H7 (cell line): ENCODE measurements at regions not wholly inside any gene's neighbourhood (a gene's known extent, or its start where the extent isn't known, plus 50 kb on each side); places are given as distances from the start of the nearest gene placed in this dataset.
A peak's percentile ranks its signal among the peaks of the same experiment; 100 is the strongest.

Experiments
- DNase-seq: peaks from one replicate; pipeline ENCODE4 v3.0.0; 2012
- H3K27me3 ChIP-seq: 2 replicates; pipeline ENCODE4 v1.6.0; 2011; ENCODE audit warnings: mild to moderate bottlenecking, low read length; ENCODE audit not compliant: control insufficient read depth, insufficient read depth
- H3K36me3 ChIP-seq: replicated peaks from 2 replicates; pipeline ENCODE4 v1.5.1; 2011; ENCODE audit warnings: low read length; ENCODE audit not compliant: control insufficient read depth, insufficient read depth
- H3K4me3 ChIP-seq: 2 replicates; pipeline ENCODE4 v1.5.1; 2011; ENCODE audit warnings: low read depth, mild to moderate bottlenecking, control low read depth, low read length, moderate library complexity; ENCODE audit not compliant: insufficient read depth

DNA sequence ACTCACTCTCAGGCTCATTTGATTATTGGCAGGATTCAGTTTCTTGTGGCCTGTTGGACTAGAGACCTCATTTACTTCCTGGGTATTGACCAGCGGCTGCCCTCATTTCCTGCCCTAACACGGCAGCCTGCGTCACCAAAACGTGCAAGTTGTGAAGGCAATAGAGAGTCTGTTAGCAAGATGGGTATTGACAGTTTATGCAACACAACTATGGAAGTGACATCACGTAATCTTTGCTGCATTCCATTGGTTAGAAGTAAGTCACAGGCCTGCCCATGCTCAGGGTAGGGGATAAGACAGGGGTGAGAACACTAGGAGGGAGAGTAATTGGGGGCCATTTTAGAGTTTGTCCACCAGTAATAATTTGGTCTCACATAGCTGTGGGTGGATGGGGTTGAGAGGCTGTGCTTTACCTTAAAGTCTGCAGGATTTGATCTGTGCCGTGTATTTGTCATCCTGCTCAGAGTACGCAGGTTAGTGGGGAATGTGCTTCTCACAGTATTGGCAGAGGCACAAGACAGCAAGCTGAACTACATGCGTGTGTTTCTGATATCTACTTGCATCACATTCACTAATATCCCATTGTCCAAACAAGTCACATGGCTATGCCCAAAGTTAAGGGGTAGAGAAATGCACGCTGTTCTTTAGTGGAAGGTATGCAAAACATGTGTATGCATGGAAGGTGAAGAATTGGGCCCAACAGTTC lies 83.3 kb downstream of the EDEM1 start:
- Histone ChIP-seq H3K4me3 (no peak overlapping the region), H3K36me3 (no peaks in the 10 kb centered on the region), H3K27me3 (no peaks in the 10 kb centered on the region)
- no peak for DNase-seq

DNA sequence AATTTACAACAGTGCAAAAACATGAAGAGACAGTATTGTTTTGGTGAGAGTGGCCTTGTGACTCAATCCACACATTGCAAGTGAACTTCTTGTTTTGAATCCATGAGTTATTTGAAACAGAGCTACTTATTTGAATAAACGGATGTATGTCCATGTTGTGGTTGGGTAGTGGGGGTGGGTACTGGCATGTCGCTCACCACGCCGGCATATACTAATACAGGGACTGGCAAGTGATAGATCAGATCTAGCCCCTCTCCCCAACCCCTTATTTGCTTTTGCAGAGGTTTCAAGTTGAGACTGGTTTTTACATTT lies 83.8 kb downstream of the EDEM1 start:
- no peaks in the 10 kb centered on the region for H3K27me3 ChIP-seq
- H3K4me3 ChIP-seq: no peak overlapping the region
- no peak for DNase-seq
- no peaks in the 10 kb centered on the region for H3K36me3 ChIP-seq

DNA sequence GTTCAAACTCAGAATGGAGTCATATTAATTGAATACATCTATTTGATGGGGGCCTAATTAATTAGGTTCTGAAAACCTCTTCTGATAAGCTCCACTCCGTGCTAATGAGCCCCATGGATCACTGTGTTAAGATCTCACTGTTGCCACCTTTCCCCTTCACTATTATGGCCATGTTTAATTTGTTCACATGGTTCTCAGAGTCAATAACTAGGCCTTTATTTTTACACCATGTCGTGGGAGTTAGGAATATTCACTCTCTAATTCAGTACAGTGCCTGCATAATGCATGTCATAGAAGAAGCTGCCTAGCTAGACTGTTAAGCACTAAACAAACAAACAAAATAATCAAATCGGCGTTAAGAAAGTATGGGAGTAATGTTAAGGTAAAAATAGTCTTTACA lies 84.9 kb downstream of the EDEM1 start:
- DNase-seq: no peak
- no peak overlapping the region for H3K4me3 ChIP-seq
- H3K36me3 ChIP-seq: no peaks in the 10 kb centered on the region
- no peaks in the 10 kb centered on the region for H3K27me3 ChIP-seq

DNA sequence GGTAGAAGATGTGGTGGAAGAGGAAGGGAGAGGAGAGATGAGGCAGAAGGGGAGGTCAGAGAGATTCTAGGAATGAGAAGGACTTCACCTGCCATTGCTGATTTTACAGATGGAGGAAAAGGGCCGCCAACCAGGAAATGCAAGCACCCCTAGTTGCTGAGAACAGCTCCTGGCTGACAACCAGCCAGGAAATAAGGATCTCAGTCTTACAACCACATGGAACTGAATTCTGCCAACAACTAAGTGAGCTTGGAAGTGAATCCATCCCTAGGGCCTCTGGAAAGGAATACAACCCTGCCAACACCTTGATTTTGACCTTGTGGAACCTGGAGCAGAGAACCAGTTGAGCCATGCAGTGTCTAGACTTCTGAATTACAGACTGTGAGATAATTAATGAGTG lies 86.6 kb downstream of the EDEM1 start:
- H3K36me3 ChIP-seq: no peaks in the 10 kb centered on the region
- H3K27me3 ChIP-seq: no peaks in the 10 kb centered on the region
- no peak overlapping the region for H3K4me3 ChIP-seq
- no peak for DNase-seq

DNA sequence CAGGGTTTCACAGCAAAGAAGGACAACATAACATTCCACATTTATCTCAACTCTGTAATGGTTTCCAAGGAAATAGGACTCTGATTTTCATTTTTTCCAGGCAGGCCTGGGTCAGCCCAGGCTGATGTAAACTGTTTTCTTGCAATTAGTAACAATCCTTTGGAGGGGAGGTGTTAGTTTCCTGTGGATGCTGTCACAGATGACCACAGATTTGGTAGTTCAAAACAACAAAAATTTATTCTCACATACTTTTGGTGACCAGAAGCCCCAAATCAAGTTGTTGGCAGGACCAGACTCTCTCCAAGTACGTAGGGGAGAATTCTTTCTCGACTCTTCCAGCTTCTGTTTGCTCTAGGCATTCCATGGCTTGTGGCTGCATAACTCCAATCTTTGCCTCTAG lies 88.0 kb downstream of the EDEM1 start:
- DNase-seq: no peak

DNA sequence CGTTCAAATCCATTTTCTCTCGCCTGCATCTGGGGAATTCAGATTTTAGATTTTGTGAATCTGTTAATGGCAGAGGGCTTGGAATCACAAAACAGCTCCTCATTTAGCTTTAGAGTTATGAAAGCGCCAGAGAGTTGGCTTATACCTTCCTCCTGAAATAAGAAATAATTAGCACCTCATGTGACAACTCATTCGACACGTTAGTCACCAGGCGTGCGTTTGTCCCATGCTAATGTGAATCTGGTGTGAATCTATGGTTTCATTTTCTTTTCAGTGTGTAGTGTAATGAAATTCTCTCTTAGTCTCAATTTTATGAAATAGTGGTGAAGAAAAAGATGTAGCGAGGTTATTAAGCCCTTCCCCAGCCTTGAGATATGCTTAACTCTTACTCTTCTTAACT lies 89.4 kb downstream of the EDEM1 start:
- Histone ChIP-seq H3K36me3 (no peaks in the 10 kb centered on the region), H3K4me3 (no peak overlapping the region), H3K27me3 (no peaks in the 10 kb centered on the region)
- no peak for DNase-seq

More for the DNA sequence above, 88.0 kb downstream of the EDEM1 start:
- H3K4me3 ChIP-seq: no peak overlapping the region
- H3K36me3 ChIP-seq: no peaks in the 10 kb centered on the region
- no peaks in the 10 kb centered on the region for H3K27me3 ChIP-seq

DNA sequence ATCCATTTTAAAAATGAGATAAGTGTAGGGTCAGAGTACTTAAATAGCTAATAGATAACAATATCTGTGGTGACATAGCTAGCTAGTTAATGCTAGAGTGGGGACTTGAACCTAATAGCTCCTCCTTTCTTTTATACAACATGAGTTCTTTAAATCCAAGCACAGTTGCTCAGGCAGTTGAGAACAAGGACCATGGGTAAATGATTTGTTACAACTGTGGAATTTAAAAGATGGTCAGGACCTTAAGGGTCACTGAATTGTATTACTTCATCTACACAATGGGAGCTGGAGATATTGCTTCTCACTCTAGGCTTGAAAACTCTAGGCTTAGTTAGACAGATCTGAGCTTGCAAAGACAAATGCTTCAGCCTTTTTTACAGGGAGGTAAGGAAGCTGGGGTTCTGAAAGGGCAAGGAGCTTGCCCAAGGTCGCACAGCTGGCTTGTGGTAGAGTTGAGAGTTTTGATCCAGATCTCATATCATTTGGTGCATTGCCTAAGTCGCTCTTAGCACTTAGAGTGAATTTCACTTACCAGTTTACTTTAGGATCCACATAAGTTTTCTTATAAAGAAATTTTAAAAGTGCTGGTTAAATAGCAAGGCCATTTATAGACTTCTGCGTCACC lies 90.2 kb downstream of the EDEM1 start:
- DNase-seq: no peak
- Histone ChIP-seq H3K4me3 (no peak overlapping the region), H3K27me3 (no peaks in the 10 kb centered on the region), H3K36me3 (no peaks in the 10 kb centered on the region)

DNA sequence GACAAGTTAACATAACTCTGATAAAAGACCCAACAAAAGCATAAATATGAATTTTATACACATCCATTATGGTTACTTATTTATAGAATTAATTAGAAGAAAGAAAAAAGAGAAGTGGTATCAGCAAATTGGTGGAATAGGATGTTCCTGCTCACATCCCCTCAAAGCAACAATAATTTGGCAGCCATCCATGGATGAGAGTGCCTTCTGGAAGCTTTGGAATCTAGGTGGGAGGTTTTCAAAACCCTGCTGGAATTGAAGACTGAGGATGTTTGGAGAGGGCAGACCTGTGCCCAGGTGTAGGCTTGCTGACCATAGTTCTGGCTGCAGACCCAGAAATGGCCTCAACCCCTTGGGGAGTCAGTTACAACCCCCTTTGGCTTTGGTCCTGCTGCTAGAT lies 91.2 kb downstream of the EDEM1 start:
- DNase-seq: no peak
- no peak overlapping the region for H3K4me3 ChIP-seq
- no peaks in the 10 kb centered on the region for H3K36me3 ChIP-seq
- H3K27me3 ChIP-seq: no peaks in the 10 kb centered on the region

DNA sequence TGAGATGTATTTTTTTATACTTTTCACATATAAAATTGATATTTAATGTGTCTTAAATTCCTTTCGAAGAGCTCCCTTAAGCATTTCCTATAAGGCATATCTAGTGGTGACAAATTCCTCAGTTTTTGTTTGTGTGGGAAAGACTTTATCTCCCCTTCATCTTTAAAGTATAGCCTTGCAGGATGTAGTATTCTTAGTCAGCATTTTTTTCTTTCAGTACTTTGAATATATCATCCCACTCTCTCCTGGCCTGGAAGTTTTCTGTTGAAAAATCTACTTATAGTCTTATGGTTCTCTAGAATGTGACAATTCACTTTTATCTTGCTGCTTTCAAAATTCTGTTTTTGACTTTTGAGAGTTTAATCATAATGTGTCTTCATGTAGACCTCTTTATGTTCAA lies 95.2 kb downstream of the EDEM1 start:
- no peak overlapping the region for H3K4me3 ChIP-seq

DNA sequence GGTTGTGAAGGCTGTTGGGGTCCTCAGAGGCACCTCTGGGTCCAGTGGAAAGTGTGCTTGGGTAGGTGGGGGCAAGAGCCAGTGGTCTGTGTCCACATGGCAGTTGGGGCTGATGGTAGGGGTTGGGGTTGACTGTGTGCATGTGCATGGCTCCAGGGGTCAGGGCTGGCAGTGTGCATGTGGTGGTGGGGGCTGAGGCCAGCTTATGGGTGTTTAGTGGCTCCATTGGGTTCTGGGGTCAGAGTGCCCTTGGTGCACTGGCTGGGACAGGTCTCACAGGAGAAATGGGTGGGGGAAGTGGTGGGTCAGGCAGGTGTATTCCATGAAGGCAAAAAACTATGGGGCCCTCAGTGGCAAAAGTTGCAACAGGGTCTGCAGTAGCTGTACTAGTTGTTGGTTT lies 97.9 kb downstream of the EDEM1 start:
- Histone ChIP-seq H3K4me3 (no peak overlapping the region), H3K36me3 (no peaks in the 10 kb centered on the region), H3K27me3 (no peaks in the 10 kb centered on the region)
- DNase-seq: no peak

More for the DNA sequence above, 95.2 kb downstream of the EDEM1 start:
- H3K36me3 ChIP-seq: no peaks in the 10 kb centered on the region
- no peaks in the 10 kb centered on the region for H3K27me3 ChIP-seq
- DNase-seq: no peak

DNA sequence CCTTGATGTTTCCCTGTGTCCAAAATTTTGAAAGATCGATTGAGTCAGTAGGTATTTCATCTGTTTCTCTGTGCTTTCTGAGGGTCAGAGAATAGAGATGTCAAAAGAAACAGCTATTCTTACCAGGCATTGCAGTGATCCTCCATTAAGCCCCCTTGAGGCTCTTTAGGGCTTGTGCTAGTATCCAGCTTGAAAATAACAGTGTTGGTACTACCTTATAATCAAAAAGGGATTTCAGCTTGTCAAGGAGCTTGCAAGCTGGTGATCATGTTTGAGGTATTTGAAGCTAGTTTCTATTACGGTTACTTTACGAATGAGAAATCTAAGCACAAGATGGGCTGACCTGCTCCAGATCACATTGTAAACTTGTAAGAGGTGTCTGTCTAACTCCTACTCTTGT lies 103.4 kb downstream of the EDEM1 start:
- DNase-seq: peak; percentile 7
- Histone ChIP-seq H3K36me3 (no peaks in the 10 kb centered on the region), H3K4me3 (no peak overlapping the region), H3K27me3 (no peaks in the 10 kb centered on the region)

DNA sequence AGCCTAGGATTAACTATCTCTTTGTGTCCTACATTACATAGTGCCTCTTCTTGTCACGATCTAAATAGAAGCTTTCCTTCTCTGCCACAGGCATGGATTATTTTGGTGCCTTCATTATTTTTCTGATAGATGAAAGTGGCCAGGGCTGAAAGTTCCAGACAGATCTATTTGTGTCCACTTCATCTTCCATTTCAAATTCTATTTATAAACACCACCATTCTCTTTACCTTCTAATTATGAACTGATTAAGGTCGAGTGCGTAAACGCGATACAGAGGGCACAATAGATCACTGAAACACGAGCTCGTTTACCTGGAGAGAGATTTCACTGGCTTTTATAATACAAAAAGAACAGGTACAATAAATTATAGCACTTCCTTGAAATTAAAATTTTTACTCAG lies 105.0 kb downstream of the EDEM1 start:
- Histone ChIP-seq H3K27me3 (no peaks in the 10 kb centered on the region), H3K36me3 (no peaks in the 10 kb centered on the region), H3K4me3 (no peak overlapping the region)
- no peak for DNase-seq

DNA sequence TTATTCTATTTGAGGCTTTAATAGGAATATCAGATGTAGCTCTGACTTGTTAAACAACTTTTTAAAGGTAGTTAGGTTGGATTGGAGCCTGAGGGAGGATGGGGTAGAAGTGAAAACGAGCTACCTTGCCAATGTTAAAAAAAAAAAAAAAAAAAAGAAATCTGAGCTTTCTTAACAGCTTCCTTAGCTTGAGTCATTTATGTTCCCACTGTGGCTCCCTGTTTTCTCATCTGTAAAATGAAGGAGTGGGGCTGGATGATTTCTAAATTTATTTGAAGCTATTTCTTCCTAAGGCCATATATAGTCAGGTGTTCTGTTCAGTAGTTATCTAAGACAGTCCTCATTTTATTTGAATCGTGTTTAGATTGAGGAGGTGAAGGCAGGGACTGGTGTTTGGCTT lies 105.7 kb downstream of the EDEM1 start:
- no peaks in the 10 kb centered on the region for H3K27me3 ChIP-seq
- no peaks in the 10 kb centered on the region for H3K36me3 ChIP-seq
- H3K4me3 ChIP-seq: no peak overlapping the region
- DNase-seq: no peak

DNA sequence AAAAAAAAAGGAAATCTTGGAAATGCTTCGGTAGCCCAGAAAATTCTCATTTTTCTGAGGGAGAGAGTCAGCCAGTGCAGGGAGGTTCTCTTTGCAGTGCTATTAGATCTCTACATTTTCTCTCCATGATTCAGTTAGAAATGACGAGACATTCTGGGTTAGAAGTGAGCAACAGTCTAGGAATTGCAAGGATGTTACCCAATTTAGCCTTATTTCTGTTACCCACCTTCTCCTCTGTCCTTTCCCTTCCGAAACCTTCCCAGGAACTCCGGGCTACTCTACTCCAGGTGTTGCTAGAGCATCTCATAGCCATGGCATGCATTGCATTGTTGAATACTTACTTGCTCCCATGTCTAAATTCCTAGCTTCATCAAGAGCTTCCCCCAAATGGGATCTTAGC lies 106.8 kb downstream of the EDEM1 start:
- H3K36me3 ChIP-seq: no peaks in the 10 kb centered on the region
- H3K4me3 ChIP-seq: no peak overlapping the region
- H3K27me3 ChIP-seq: no peaks in the 10 kb centered on the region
- no peak for DNase-seq

DNA sequence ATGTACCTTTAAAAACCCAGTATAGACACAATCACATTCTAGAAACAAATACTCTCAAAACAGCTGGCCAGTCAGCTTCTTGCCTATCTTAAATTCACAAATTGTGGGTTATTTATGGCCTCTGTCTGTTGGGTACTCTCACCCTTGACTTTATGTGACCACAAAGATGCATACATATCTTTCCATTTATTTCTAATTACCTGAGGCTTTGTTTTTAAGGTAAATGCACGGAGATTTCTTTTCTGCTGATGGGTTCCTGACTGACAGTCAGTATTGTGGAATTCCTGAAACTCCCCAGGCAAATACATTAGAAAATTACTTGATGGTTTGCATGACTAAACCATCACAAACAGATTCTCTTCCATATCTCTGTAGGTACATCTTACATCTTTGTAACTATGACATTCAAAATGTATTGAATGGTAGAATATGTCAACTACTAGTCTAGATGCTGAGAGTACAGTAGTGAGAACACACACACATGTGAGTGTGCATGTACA lies 107.7 kb downstream of the EDEM1 start:
- no peak for DNase-seq
- Histone ChIP-seq H3K36me3 (no peaks in the 10 kb centered on the region), H3K27me3 (no peaks in the 10 kb centered on the region), H3K4me3 (no peak overlapping the region)

DNA sequence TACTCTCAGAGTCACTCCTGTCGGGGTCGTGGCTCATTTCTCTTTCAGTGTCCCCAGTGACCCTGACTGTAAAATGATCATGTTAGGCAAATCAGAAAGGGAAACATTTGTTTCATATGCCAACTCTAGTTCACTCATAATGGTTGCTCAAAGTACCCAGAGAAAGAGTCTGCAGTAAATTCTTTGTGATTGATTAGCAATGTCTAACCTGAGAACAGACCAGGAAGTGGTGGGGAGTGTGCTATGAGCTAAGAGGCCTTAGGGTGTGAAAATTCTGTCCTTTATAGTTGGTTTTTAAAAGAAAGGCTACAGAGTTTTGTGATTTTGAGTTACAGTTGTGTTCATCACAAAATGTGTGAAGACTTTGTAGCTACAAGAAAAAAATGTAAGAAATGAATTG lies 108.9 kb downstream of the EDEM1 start:
- DNase-seq: no peak
- Histone ChIP-seq H3K4me3 (no peak overlapping the region), H3K36me3 (no peaks in the 10 kb centered on the region), H3K27me3 (no peaks in the 10 kb centered on the region)
